ENCODE measurements at regions not wholly inside any gene's neighbourhood (a gene's known extent, or its start where the extent isn't known, plus 50 kb on each side); places are given as distances from the start of the nearest gene placed in this dataset.

GRCh38 chr14:43765474-43765873, 741.6 kb downstream of the FSCB start:
- no peak for TF ChIP-seq POLR2A (IDR thresholded peaks at IDR 0.05)
- no peak for TF ChIP-seq CTCF (IDR thresholded peaks at IDR 0.05 in 4 of 5, conservative IDR thresholded peaks at IDR 0.05 in 1 of 5)

All from gastrocnemius medialis (tissue), 4 donors.